ENCODE measurements at regions not wholly inside any gene's neighbourhood (a gene's known extent, or its start where the extent isn't known, plus 50 kb on each side); places are given as distances from the start of the nearest gene placed in this dataset.

GRCh38 chr2:19465978-19466377 lies 107.6 kb upstream of the OSR1 start:
- FAIRE-seq, result no peak
- Histone ChIP-seq H4K20me1 (ENCODE audit: insufficient read depth, low read length) (no peaks in the 10 kb centered on the region), H3K9ac (ENCODE audit: insufficient read depth, low read depth, low read length) (no peak overlapping the region), H3K4me3 (replicated peaks in 1 of 3; ENCODE audit: insufficient read depth in 1 of 3, low read depth in 2 of 3, low read length in 3 of 3) (no peak overlapping the region), H3K9me3 (ENCODE audit: low read length) (peaks cover 6% of the 10 kb centered on the region; the same call in 1 of the 2 replicates), H2AFZ (ENCODE audit: low read length) (no peak overlapping the region), H3K4me2 (ENCODE audit: low read depth, low read length) (no peak overlapping the region), H3K27ac (ENCODE audit: extremely low read length, insufficient read depth, low read length) (no peak overlapping the region), H3K27me3 (ENCODE audit: control insufficient read depth in 1 of 2, insufficient read depth in 2 of 2, low read length in 2 of 2) (0 out of 5 replicates have a peak, but pooled peaks cover 0 to 4% of the 10 kb centered on the region in 2 experiments), H3K79me2 (ENCODE audit: insufficient read depth, low read length) (no peaks in the 10 kb centered on the region), H3K36me3 (replicated peaks in 1 of 2; ENCODE audit: control insufficient read depth in 1 of 2, insufficient read depth in 2 of 2, low read length in 2 of 2) (no peaks in the 10 kb centered on the region), H3K4me1 (ENCODE audit: insufficient read depth, low read length) (no peaks in the 10 kb centered on the region)
- ATAC-seq, result no peak
- POLR2A ChIA-PET, result no interaction called here
- in situ Hi-C loops (cut with HindIII; ENCODE audit: extremely low pct_ligation_motif_present, low pct_unique_long_range_greater_than_20kb), result no loop called here
- TF ChIP-seq ZNF839 (CRISPR knock-in tag; IDR thresholded peaks at IDR 0.05; ENCODE audit: borderline replicate concordance) (no peak), ZNF333 (CRISPR knock-in tag; IDR thresholded peaks at IDR 0.05; ENCODE audit: borderline replicate concordance) (no peak), STAT5B (CRISPR knock-in tag; IDR thresholded peaks at IDR 0.05) (no peak), ZNF746 (CRISPR knock-in tag; IDR thresholded peaks at IDR 0.05) (no peak)
- no TSS peak for BruUV-seq (replicated peaks)
- CTCF ChIA-PET (ENCODE audit: low intra/inter-chr PET ratio, low total read pairs), result no interaction called here
- no peak for DNase-seq (ENCODE audit: low spot score)
- intact Hi-C loops (cut with micrococcal nuclease; ENCODE audit: unreplicated experiment), result no loop called here

- H3K36me3 ChIP-seq (replicated peaks in 1 of 2; ENCODE audit: control insufficient read depth in 1 of 2, insufficient read depth in 2 of 2, low read length in 2 of 2), result no peaks in the 10 kb centered on the region
- POLR2A ChIA-PET, result no interaction called here
- no TSS peak for BruUV-seq (replicated peaks)
- TF ChIP-seq ZSCAN31 (CRISPR knock-in tag; IDR thresholded peaks at IDR 0.05; ENCODE audit: low read depth) (no peak), TBX3 (IDR thresholded peaks at IDR 0.05; ENCODE audit: borderline replicate concordance) (no peak), ZBTB3 (CRISPR knock-in tag; IDR thresholded peaks at IDR 0.05; ENCODE audit: borderline replicate concordance, low read depth) (no peak), SOX13 (IDR thresholded peaks at IDR 0.05) (no peak), SOX13 (CRISPR knock-in tag; conservative IDR thresholded peaks at IDR 0.05 in 1 of 2, IDR thresholded peaks at IDR 0.05 in 1 of 2) (no peak), RCOR2 (CRISPR knock-in tag; IDR thresholded peaks at IDR 0.05) (no peak), BCL3 (CRISPR knock-in tag; IDR thresholded peaks at IDR 0.05) (no peak), RNF2 (conservative IDR thresholded peaks at IDR 0.05; ENCODE audit: low read depth) (no peak), KLF9 (CRISPR knock-in tag; IDR thresholded peaks at IDR 0.05; ENCODE audit: low read depth) (no peak), TERF1 (CRISPR knock-in tag; IDR thresholded peaks at IDR 0.05) (no peak), ZBTB20 (CRISPR knock-in tag; IDR thresholded peaks at IDR 0.05; ENCODE audit: borderline replicate concordance, low read depth) (no peak), UBTF (CRISPR knock-in tag; IDR thresholded peaks at IDR 0.05) (no peak)
- H3K4me2 ChIP-seq (ENCODE audit: low read depth, low read length), result no peak overlapping the region
- no peaks in the 10 kb centered on the region for H3K27me3 ChIP-seq (ENCODE audit: control insufficient read depth in 1 of 2, insufficient read depth in 2 of 2, low read length in 2 of 2)
- no peak for DNase-seq (ENCODE audit: low spot score)
- intact Hi-C loops (cut with micrococcal nuclease; ENCODE audit: unreplicated experiment), result no loop called here
- CTCF ChIA-PET (ENCODE audit: low intra/inter-chr PET ratio, low total read pairs), result no interaction called here
- H3K4me3 ChIP-seq (replicated peaks in 1 of 3; ENCODE audit: insufficient read depth in 1 of 3, low read depth in 2 of 3, low read length in 3 of 3), result no peak overlapping the region
- no peak overlapping the region for H3K27ac ChIP-seq (ENCODE audit: extremely low read length, insufficient read depth, low read length)
- H3K9ac ChIP-seq (ENCODE audit: insufficient read depth, low read depth, low read length), result no peak overlapping the region
- no peaks in the 10 kb centered on the region for H4K20me1 ChIP-seq (ENCODE audit: insufficient read depth, low read length)
- FAIRE-seq, result no peak
- no peak overlapping the region for H2AFZ ChIP-seq (ENCODE audit: low read length)
- in situ Hi-C loops (cut with HindIII; ENCODE audit: extremely low pct_ligation_motif_present, low pct_unique_long_range_greater_than_20kb), result no loop called here
- no peaks in the 10 kb centered on the region for H3K4me1 ChIP-seq (ENCODE audit: insufficient read depth, low read length)
- ATAC-seq, result no peak
- H3K79me2 ChIP-seq (ENCODE audit: insufficient read depth, low read length), result no peaks in the 10 kb centered on the region
- 2% methylated on average over 2 of the region's 2 CpGs for WGBS (ENCODE audit: low lambda C conversion rate)
- peaks cover 6% of the 10 kb centered on the region; the same call in 1 of the 2 replicates for H3K9me3 ChIP-seq (ENCODE audit: low read length)
Measured at GRCh38 chr2:19462256-19462645, 103.8 kb upstream of the OSR1 start.

Data from HepG2 (cell line).